SJSA1 (cell line): ENCODE measurements at regions not wholly inside any gene's neighbourhood (a gene's known extent, or its start where the extent isn't known, plus 50 kb on each side); places are given as distances from the start of the nearest gene placed in this dataset.

Experiments used
- DNase-seq, 2 experiments: peaks; one replicate each; pipeline ENCODE4 v3.0.0-alpha.2; 2015 to 2020; ENCODE audit warnings: low spot score in 2 of 2, low read depth in 1 of 2
- H3K27ac ChIP-seq: fragments of 250-450 bp; sonication (Bioruptor Pico); 2 replicates; pipeline ENCODE4 v1.5.1; 2020; ENCODE audit warnings: mild to moderate bottlenecking, moderate library complexity
- H3K27me3 ChIP-seq: fragments of 250-450 bp; sonication (Bioruptor Pico); replicated peaks from 2 replicates; pipeline ENCODE4 v1.5.1; 2020; ENCODE audit warnings: mild to moderate bottlenecking, moderate library complexity
- H3K36me3 ChIP-seq: fragments of 250-450 bp; sonication (Bioruptor Pico); 2 replicates; pipeline ENCODE4 v1.5.1; 2020; ENCODE audit warnings: mild to moderate bottlenecking
- H3K4me1 ChIP-seq: fragments of 250-450 bp; sonication (Bioruptor Pico); replicated peaks from 2 replicates; pipeline ENCODE4 v1.6.1; 2021; ENCODE audit warnings: mild to moderate bottlenecking
- H3K4me3 ChIP-seq: fragments of 250-450 bp; sonication (Bioruptor Pico); 2 replicates; pipeline ENCODE4 v1.5.1; 2020; ENCODE audit warnings: mild to moderate bottlenecking
- H3K9me3 ChIP-seq: fragments of 250-450 bp; sonication (Bioruptor Pico); replicated peaks from 2 replicates; pipeline ENCODE4 v1.5.1; 2020; ENCODE audit warnings: mild to moderate bottlenecking

DNA sequence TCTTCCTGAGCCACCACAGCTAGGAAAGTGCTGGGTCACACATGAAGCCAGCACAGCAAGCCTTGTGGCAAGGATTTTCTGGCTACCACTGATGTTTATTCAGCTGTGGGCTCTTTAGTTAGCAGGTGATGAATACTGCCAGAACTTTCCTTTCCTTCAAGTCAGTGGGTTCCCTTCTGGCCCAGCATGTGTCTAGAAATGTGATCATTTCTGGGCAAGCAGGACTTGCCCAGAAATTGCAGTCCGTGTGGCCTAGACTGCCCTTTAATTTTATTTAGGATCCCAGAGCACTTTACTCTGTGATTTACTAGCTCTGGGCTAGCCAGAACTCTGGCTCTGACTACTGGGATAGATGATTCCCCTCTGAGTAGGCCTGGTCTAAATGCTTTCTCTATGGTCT is 397.5 kb downstream of the ZIC4 start:
- H3K4me3 ChIP-seq, result no peak overlapping the region
- DNase-seq, result no peak
- H3K27me3 ChIP-seq, result no peaks in the 10 kb centered on the region
- no peaks in the 10 kb centered on the region for H3K9me3 ChIP-seq
- H3K4me1 ChIP-seq, result no peaks in the 10 kb centered on the region
- H3K36me3 ChIP-seq, result no peaks in the 10 kb centered on the region
- H3K27ac ChIP-seq, result no peak overlapping the region

DNA sequence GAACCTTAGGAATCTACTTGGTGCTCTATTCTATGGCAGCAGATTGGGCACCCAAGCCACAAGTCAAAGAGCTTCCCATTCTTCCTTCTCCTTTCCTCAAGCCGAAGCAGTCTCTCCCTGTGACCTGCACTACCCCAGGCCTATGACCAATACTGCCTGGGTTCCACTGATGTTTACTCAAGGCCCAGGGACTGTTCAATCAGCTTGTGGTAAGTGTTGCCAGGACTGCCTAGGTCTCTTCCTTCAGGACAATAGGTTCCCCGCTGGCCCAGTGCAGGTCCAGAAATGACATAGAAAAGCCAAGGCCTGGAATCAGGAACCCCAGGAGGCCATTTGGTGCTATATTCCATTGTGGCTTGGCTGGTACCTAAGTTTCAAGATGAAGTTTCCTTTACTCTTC is 397.9 kb downstream of the ZIC4 start:
- Histone ChIP-seq H3K27me3 (no peaks in the 10 kb centered on the region), H3K9me3 (no peaks in the 10 kb centered on the region), H3K27ac (no peak overlapping the region), H3K4me1 (no peaks in the 10 kb centered on the region), H3K4me3 (no peak overlapping the region), H3K36me3 (no peaks in the 10 kb centered on the region)
- no peak for DNase-seq

DNA sequence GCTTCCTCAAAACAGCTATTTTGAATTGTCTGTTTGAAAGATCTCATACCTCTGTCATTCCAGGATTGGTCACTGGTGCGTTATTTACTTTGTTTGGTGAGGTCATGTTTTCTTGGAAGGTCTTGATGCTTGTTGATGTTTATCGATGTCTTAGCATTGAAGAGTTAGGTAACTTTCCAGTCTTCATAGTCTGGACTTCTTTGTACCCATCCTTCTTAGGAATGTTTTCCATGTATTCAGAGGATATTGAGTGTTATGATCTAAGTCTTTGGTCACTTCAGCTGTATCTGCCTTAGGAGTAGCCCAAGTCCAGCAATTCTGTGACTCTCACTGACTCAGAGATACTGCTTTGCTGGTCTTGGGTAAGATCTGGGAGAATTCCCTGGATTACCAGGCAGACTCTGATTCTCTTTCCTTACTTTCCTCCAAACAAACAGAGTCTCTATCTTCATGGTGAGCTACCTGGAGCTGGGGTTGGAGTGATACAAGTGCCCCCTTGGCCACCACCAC is 398.6 kb downstream of the ZIC4 start:
- Histone ChIP-seq H3K36me3 (no peaks in the 10 kb centered on the region), H3K4me3 (no peak overlapping the region), H3K27me3 (no peaks in the 10 kb centered on the region), H3K27ac (no peak overlapping the region), H3K9me3 (no peaks in the 10 kb centered on the region), H3K4me1 (no peaks in the 10 kb centered on the region)
- DNase-seq, result no peak

DNA sequence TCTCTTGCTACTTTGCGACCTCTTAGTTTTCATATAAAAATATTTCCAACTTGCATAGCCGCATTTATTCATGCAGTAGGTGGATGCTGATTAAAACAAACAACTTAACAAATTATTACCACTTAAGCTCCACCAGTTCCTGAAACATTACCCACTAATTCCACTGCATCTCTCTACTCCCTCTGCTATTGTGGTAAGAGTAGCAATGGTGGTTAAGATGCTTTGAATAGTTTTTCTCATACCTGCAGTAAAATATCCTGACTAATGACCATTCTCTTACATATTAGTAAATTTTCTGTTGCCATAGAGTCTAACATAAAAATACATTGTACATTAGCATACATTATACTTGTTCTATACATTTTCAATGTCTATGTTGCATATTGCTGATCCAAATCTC is 397.6 kb upstream of the PLSCR5 start:
- Histone ChIP-seq H3K4me1 (no peaks in the 10 kb centered on the region), H3K27me3 (no peaks in the 10 kb centered on the region), H3K4me3 (no peak overlapping the region), H3K27ac (no peak overlapping the region), H3K36me3 (no peaks in the 10 kb centered on the region), H3K9me3 (no peaks in the 10 kb centered on the region)
- no peak for DNase-seq

DNA sequence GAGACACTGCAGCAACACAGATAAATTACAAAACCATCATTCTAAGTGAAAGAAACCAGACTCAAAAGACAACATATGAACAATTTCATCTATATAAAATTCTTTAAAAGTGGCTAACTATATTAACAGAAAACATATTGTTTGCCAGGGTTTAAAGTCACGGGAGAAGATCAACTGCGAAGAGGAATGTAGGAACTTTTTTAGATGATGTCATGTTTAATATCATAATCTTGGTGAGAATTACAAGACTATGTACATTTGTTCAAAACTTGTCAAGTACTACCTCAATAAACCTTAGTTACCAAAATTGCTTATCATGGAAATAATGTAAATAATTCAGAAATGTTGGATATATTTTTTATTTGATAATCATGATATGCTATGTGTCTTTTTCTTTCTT is 395.1 kb upstream of the PLSCR5 start:
- no peaks in the 10 kb centered on the region for H3K4me1 ChIP-seq

DNA sequence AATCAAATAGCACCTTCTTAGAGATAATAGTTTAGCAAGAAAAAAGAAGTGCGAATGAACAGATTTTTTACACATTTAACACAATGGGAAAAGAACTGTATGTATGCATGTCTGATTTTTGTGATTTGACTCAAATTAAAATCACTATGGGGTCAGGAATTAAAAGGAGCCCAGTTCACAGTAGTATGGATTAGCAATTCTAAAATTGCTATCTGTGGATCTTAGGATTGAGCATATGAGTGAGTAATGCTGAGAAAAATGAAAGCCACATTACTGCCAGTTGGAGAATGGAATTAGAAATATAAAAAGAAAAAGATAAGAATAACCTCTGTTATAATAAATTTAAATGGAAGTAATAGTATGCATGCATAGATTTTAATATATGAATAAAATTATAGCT is 386.8 kb upstream of the PLSCR5 start:
- no peaks in the 10 kb centered on the region for H3K36me3 ChIP-seq
- DNase-seq, result no peak
- no peaks in the 10 kb centered on the region for H3K27me3 ChIP-seq
- H3K4me1 ChIP-seq, result no peaks in the 10 kb centered on the region
- no peak overlapping the region for H3K27ac ChIP-seq
- H3K4me3 ChIP-seq, result no peak overlapping the region
- no peaks in the 10 kb centered on the region for H3K9me3 ChIP-seq

More for the DNA sequence above, 395.1 kb upstream of the PLSCR5 start:
- no peaks in the 10 kb centered on the region for H3K27me3 ChIP-seq
- H3K9me3 ChIP-seq, result no peaks in the 10 kb centered on the region
- no peak overlapping the region for H3K4me3 ChIP-seq
- H3K27ac ChIP-seq, result no peak overlapping the region
- H3K36me3 ChIP-seq, result no peaks in the 10 kb centered on the region
- no peak for DNase-seq

DNA sequence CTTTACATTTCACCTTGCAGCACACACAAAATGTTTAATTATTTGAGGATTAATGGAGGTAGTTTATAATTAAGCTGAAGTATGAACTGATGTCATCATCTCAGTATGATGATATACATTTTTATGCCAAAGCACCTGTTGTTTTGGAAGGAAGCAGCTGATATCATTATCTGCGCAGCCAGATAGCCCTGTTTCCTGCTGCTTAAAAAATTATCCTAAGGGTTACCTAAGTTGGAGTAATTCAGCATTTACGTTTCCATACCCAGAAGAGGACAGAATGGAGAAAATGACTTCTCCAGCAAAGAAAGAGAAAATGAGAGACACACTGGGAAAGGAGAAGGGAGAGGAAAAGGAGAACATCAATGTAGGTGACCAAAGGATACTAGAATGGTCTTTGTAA is 370.3 kb upstream of the PLSCR5 start:
- H3K9me3 ChIP-seq, result no peaks in the 10 kb centered on the region
- no peaks in the 10 kb centered on the region for H3K27me3 ChIP-seq
- H3K4me1 ChIP-seq, result peaks cover 23% of the 10 kb centered on the region
- H3K36me3 ChIP-seq, result no peaks in the 10 kb centered on the region
- no peak overlapping the region for H3K27ac ChIP-seq
- DNase-seq, result no peak
- no peak overlapping the region for H3K4me3 ChIP-seq

DNA sequence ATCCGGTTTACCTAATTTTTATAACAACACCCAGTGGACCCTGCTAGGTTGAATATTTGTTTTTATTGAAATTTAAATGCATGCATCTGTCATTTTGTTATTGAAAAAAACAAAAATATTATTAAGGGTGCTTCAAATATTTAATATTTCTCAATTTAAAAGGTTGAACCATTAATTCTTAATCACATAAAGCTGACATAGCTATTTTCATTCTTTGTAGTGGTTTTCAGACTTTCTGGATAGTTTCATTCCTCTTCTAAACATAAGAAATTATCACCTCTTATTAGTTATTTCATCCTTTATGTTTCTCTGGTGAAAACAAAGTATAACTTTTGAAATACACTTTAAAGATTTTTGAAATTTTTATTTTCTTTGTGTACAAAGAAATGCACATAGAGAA is 369.9 kb upstream of the PLSCR5 start:
- no peak overlapping the region for H3K27ac ChIP-seq
- no peak for DNase-seq
- H3K4me3 ChIP-seq, result no peak overlapping the region
- H3K4me1 ChIP-seq, result peaks cover 28% of the 10 kb centered on the region
- H3K36me3 ChIP-seq, result no peaks in the 10 kb centered on the region; the same call in 1 of the 2 replicates
- H3K9me3 ChIP-seq, result no peaks in the 10 kb centered on the region
- no peaks in the 10 kb centered on the region for H3K27me3 ChIP-seq

DNA sequence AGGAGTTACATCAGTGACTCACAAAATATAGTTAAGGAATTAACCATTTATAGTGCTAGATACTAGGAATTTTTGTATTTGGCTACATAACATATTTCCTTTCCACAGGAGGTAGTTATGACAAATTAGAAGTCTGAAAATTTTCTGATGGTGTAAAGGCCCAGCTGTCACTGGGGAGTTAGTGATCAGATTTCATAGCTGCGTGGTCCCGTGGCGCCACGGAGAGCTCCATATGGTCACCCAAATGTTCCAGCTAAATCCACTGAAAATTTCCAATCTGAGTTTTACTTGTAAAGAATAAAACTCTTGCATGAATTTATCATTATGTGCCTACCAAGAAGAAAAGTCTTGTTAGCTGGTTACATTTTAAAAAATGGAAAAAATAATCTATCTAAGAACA is 368.9 kb upstream of the PLSCR5 start:
- H3K4me1 ChIP-seq, result peaks cover 38% of the 10 kb centered on the region
- no peaks in the 10 kb centered on the region for H3K27me3 ChIP-seq
- H3K27ac ChIP-seq, result peak overlapping the region; percentile 52; the same call in 1 of the 2 replicates
- DNase-seq, result no peak
- H3K4me3 ChIP-seq, result no peak overlapping the region
- H3K9me3 ChIP-seq, result no peaks in the 10 kb centered on the region
- H3K36me3 ChIP-seq, result no peaks in the 10 kb centered on the region; the same call in 1 of the 2 replicates

DNA sequence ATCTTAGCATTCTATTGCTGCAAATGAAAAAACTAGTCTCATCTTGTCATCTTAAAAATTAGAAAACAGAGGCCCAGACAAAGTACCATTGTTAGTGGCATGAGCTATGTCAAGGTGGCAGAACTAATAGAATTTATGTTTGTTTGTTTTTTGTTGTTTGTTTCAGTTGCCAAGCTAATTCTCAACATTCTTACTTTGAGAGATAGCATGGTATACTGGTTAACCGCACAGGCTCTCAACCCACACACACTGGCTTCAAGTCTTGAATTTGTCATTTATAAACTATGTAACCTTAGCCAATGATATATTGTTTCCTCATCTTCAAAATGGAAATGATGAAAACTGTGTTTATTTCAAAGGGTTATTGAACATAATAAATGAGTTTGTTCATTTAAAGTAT is 367.6 kb upstream of the PLSCR5 start:
- H3K27me3 ChIP-seq, result no peaks in the 10 kb centered on the region
- H3K9me3 ChIP-seq, result no peaks in the 10 kb centered on the region
- H3K36me3 ChIP-seq, result no peaks in the 10 kb centered on the region; the same call in 1 of the 2 replicates
- peak; percentile 65 to 82 for DNase-seq
- H3K4me1 ChIP-seq, result peaks cover 47% of the 10 kb centered on the region
- H3K4me3 ChIP-seq, result no peak overlapping the region
- peak overlapping the region; percentile 52 for H3K27ac ChIP-seq

DNA sequence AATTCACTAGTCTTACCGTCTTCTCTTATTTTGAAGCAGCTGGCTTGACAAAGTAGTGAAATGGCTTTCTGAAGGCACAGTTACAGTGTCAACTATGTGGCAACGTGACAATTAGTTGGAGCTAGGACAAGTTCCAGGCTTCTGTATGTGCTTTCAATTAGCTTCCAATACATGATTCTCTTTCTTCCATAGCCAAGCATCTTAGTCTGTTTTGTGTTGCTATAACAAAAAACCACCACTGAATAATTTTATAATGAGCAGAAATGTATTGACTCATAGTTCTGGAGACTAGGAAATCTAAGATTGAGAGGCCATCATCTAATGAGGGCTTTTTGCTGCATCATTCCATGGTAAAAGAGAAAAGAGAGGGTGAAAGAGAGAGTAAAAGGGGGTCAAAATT is 365.1 kb upstream of the PLSCR5 start:
- no peak overlapping the region for H3K4me3 ChIP-seq
- H3K36me3 ChIP-seq, result no peaks in the 10 kb centered on the region; the same call in 1 of the 2 replicates
- H3K27ac ChIP-seq, result peak overlapping the region; percentile 97
- no peak for DNase-seq
- H3K9me3 ChIP-seq, result no peaks in the 10 kb centered on the region
- peaks cover 64% of the 10 kb centered on the region for H3K4me1 ChIP-seq
- no peaks in the 10 kb centered on the region for H3K27me3 ChIP-seq

DNA sequence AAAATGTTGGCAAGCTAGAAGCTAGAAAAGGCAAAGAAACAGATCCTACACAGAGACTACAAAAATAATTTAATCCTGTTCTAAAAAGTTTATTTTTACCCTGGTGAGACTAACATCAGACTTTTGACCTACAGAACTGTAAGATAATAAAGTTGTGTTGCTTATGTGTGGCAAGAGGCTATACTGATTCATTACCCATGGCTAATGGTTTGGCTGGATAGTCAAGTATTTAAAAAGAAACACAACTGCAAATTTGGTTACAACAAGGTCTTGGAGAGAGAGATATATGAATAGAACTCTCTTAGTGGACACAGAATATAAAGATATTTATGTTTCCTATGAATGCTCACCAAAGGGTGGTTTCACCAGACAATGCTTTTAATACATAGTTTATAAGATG is 364.2 kb upstream of the PLSCR5 start:
- H3K27me3 ChIP-seq, result no peaks in the 10 kb centered on the region
- no peak for DNase-seq
- no peak overlapping the region for H3K4me3 ChIP-seq
- no peaks in the 10 kb centered on the region for H3K9me3 ChIP-seq
- H3K36me3 ChIP-seq, result no peaks in the 10 kb centered on the region; the same call in 1 of the 2 replicates
- peaks cover 64% of the 10 kb centered on the region for H3K4me1 ChIP-seq
- H3K27ac ChIP-seq, result peak overlapping the region; percentile 97

DNA sequence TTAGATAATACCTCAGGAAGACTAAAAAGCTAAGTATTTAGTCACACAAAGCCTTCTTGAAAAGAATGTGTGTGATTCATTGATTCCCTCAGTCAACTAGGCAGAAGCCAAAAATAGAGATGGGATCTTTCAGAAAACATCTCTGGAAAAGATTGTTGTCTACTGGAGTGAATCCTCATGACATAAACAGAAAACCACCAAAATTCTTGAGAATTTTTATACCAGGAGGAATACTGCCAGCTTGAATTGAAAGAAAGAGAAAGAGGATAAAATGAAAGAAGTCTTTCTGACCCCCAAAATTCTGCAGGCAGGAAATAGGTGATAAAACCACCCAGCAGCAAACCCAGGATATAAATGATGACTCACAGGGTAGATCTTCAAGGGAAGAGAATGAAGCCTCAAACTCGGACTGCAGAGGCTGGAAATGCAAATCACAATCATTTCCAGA is 363.1 kb upstream of the PLSCR5 start:
- H3K9me3 ChIP-seq, result no peaks in the 10 kb centered on the region
- DNase-seq, result peak; percentile 72 to 95
- H3K4me1 ChIP-seq, result peaks cover 60% of the 10 kb centered on the region
- H3K27me3 ChIP-seq, result no peaks in the 10 kb centered on the region
- peak overlapping the region; percentile 97 for H3K27ac ChIP-seq
- no peak overlapping the region for H3K4me3 ChIP-seq
- no peaks in the 10 kb centered on the region; the same call in 1 of the 2 replicates for H3K36me3 ChIP-seq

DNA sequence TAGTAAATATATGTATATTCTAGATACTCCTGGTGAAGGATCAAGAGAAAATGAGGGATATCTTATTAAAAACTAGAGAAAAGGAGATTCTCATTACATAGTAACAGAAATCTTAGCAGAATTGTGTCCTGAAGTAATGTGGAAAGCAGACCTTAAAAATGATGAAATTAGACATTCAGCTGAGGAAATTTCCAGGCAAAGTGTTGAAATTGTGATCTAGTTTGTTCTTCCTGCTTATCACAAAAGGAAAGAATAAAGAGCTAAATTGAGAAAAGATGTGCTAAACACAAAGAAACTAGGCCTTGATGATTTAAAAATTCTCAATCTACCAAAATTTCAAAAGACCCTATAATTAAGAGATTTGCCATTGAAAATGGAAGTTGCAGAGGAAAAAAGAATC is 362.6 kb upstream of the PLSCR5 start:
- Histone ChIP-seq H3K27ac (peak overlapping the region; percentile 97), H3K9me3 (no peaks in the 10 kb centered on the region), H3K36me3 (no peaks in the 10 kb centered on the region; the same call in 1 of the 2 replicates), H3K27me3 (no peaks in the 10 kb centered on the region), H3K4me3 (no peak overlapping the region), H3K4me1 (peaks cover 56% of the 10 kb centered on the region)
- no peak for DNase-seq

DNA sequence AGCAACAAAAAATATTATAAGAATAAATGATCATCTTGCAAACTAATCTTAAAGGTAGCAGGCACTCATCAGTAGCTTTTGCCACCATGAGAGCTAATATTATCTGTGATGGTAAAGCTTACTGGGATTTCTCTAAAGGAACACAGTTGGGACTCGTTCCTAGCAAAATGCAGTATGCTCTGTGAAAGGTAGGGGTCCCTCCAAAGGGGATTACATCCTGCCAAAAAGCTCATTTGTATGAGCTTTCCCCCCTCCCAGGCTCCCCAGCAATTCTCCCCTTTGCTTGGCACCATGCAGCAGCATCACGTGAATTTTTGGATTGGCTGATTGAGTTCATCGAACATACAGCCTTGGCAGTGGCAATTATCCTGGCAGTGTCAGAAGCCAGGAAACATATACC is 361.0 kb upstream of the PLSCR5 start:
- H3K9me3 ChIP-seq, result no peaks in the 10 kb centered on the region
- peak overlapping the region; percentile 97; the same call in 1 of the 2 replicates for H3K27ac ChIP-seq

More for the DNA sequence above, 361.0 kb upstream of the PLSCR5 start:
- Histone ChIP-seq H3K27me3 (no peaks in the 10 kb centered on the region), H3K36me3 (no peaks in the 10 kb centered on the region; the same call in 1 of the 2 replicates), H3K4me1 (peaks cover 43% of the 10 kb centered on the region), H3K4me3 (no peak overlapping the region)
- no peak for DNase-seq
